ENCODE measurements at regions not wholly inside any gene's neighbourhood (a gene's known extent, or its start where the extent isn't known, plus 50 kb on each side); places are given as distances from the start of the nearest gene placed in this dataset.

- TF ChIP-seq, protein P1, sequence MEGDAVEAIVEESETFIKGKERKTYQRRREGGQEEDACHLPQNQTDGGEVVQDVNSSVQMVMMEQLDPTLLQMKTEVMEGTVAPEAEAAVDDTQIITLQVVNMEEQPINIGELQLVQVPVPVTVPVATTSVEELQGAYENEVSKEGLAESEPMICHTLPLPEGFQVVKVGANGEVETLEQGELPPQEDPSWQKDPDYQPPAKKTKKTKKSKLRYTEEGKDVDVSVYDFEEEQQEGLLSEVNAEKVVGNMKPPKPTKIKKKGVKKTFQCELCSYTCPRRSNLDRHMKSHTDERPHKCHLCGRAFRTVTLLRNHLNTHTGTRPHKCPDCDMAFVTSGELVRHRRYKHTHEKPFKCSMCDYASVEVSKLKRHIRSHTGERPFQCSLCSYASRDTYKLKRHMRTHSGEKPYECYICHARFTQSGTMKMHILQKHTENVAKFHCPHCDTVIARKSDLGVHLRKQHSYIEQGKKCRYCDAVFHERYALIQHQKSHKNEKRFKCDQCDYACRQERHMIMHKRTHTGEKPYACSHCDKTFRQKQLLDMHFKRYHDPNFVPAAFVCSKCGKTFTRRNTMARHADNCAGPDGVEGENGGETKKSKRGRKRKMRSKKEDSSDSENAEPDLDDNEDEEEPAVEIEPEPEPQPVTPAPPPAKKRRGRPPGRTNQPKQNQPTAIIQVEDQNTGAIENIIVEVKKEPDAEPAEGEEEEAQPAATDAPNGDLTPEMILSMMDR (conservative IDR thresholded peaks at IDR 0.05; ENCODE audit: low read length) = no peak
- no peak for TF ChIP-seq EZH2phosphoT487 (IDR thresholded peaks at IDR 0.05; ENCODE audit: borderline replicate concordance)
These were observed 68.1 kb upstream of the HAAO start for GRCh38 chr2:42860319-42861094.

Measured in Loucy (cell line).